NCI-H524 (cell line): ENCODE measurements at regions not wholly inside any gene's neighbourhood (a gene's known extent, or its start where the extent isn't known, plus 50 kb on each side); places are given as distances from the start of the nearest gene placed in this dataset.
A peak's percentile ranks its signal among the peaks of the same experiment; 100 is the strongest.

Experiments used
- DNase-seq, 2 experiments: peaks; one replicate each; lab custom pipeline; 2025; lab: John Stamatoyannopoulos, UW

DNA sequence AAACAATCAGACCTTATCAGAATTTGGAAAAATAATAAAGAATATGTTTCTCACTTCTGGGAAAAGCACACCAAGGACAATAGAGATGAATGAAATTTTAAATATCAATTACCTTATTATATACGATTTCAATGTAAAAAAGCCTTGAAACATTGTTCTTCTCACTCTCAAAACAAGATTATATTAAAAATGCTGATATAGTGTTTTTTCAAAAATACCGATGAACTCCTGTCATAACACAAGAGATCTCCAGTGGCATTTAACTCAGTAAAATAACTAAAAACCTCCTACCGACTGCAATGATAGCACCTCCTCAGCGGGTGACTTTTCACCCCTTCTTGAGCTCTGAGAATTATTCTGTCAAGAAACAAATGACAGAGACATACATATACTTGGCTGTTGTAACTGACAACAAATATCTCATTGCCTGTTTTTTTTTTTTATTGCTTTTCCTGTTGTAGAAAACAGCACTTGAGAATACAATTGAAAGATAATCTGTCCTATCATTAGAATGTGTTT is 1237.3 kb downstream of the C4orf33 start:
- no peak for DNase-seq

DNA sequence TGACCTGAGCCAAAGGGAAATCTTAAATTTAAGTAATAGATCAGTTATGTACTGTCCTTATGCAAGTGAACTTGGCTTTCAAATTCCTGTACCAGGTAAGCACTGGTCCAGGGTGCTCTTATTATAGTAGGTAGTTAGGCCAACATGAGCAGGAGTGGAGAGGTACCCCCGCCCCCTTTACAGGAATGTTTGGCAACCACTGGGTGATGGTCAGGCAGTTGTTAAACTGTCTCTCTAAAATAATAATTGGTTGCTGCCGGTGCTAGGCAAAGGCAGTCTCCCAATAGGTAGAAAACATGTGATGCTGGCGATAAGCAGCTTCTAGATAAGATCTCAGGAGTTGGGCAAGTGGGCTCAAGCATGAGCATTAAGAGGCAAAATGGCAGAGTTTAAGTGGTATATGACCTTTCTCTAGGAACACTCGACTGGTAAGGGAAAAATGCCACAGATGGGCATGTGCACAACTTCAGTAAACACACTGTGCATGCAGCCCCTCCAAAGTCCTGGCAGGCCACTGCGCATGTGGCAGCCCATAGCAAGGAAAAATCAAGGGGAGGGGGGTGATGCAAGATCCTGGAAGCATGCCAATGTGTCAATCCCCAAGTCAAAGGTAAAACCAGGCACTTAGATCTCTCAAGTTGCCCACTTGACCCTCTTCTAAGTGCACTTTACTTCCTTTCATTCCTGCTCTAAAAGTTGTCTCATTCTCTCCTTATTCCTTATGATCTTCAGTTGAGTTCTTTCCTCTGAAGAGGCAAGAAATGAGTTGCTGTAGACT is 1239.7 kb downstream of the C4orf33 start:
- no peak for DNase-seq

DNA sequence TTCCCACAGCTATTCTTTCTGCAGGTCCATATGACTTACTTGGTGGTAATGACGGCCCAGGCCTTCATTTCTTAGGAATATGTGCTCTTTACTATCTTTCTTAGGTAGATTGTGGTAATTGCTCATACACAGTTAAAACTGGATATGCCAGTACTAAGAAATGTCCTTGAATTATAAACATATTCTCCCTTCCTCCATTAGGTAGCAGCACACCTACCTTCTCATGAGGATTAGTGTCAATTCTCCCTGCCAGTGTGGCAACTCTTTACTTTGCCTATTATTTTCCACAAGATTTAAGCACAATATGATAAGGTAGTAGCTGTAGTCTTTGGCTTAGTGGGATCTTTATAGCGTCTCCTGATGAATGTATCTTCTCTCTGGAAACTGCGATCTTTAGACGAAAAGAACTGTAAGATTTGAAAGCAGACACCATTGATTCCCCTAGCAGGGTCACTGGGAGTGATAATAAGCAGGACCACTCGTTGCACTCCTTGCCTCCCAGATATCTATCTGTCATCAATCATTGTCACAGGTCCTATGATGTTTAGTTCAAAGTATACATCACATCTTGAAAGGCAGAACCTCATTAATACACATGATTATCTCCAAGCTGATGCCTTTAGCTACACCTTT is 1240.7 kb downstream of the C4orf33 start:
- DNase-seq, result peak in 1 of 2 experiments; percentile 13

DNA sequence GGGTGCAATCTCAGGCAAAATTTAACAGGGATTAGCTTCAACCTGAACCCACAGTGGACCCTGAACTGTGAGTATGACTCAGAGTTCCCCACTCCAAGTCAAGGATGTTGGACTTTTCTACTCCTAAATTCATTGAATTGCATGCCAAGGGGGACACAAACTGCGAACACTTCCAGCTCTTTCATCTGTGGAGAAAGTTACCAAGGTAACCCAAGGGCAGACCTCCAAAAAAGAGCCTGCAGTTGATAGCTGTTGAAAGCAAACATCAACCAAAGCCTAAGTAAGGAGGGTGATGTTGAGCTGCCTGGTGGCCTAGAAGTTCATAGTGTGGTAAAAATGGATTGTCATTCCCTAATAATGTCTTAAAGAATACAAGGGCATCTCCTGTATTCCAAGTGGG is 1242.9 kb downstream of the C4orf33 start:
- DNase-seq, result no peak

DNA sequence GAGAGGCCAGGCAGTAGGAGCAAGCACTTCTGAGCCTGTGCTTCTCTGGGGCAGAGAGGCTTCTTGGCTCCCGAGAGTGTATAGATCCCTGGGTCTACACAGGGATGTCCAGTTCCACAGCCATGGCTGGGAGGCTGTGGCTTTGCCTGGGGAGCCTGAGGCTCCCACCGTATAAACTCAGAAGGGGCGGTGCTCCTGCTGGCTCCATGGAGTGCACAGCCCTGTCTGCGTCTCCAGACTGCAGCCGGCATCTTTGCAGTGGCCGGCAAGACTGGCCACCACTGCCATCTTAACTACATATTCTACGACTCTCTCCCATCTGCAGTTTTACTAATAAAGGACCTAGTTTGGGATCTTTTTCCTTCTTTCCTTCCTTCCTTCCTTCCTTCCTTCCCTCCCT is 1253.8 kb downstream of the C4orf33 start:
- DNase-seq, result no peak

DNA sequence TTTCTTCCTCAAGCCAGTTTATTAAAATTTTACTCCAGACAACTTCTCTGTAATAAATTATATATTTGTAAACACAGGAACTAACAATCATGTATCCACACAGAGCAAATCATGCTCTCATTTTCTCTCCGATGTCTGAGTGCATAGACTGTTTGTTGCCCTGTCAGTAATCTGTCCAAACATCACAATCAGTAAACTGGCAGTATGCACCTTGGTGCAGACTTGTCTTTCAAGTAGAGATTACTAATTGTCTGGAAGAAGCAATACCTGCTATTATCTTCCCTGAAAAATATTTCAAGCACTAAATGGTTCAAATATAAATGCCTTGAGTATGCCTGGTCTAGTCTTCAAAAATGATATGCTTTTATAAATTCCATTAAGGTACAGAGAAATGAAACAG is 1260.9 kb downstream of the C4orf33 start:
- no peak for DNase-seq

DNA sequence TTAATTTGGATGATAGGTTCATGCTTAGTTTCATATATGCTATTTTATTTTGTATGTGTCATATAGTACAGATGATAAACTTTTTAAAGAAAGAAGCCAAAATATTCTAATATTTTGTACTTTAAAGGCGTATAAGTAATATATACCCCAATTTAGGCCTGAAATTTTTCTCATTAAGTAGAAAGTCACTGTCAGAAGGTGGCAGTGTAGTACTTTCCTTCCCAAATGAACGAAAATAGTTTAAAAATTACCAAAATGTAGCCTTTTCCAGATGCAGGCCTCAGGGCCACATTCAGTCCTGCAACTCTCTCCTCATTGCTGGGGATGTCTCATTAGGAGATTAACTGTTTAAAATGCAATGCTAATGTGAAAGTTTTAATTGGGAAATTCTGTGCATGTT is 1263.6 kb downstream of the C4orf33 start:
- no peak for DNase-seq

DNA sequence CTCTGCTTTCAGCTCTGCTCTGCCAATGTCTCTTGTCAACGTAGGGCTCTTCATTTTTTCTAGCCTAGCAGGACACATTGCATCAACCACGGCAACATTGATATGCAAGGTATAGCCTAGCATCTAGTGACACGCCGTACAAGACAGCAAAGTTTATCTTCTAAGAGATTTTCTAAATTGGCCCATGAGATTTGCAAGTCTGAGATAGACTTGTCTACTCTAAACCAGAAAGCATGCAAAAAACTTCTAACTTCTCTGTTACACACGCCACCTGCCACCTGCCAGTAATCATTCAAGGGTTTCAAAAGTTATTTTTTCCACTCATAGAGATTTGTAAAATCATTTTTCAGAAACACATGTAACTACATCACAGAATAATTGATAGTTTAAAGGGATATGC is 1265.7 kb downstream of the C4orf33 start:
- no peak for DNase-seq

DNA sequence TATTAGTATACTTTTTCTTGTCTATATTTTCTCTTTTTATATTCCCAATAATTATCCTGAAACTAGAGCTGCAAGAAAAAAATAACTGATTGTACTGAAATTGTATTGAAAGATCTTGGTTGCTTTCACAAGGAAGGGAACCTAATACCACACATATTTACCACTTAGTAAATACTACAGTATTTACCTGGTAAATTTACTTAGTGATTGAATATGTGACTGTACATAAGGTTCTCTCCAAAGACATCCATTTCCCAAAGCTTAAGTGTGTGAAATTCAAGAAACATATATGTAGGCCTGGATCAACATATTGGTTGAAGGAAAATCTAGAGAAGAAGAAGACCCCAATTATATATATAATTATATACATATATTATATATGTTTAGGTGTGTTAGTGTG is 1272.7 kb downstream of the C4orf33 start:
- DNase-seq, result no peak

DNA sequence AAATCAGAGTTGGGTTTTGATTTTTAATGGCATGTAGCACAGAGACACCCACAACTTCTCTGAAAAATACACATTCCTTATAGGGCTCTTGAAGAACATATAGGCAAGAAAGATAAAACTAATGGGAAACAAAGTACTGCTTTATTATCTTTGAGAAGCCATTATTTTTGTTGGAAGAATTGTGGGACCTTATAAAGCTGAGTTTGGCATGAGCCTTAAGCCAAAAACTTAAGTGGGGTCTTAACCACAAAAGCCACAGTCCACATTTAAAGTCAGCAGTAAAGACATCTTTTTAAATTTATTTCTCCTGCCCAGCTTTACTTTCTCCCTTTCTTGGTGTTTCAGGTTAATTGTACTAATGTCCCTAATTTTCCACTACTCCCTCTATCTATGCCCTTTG is 1297.3 kb downstream of the C4orf33 start:
- no peak for DNase-seq

DNA sequence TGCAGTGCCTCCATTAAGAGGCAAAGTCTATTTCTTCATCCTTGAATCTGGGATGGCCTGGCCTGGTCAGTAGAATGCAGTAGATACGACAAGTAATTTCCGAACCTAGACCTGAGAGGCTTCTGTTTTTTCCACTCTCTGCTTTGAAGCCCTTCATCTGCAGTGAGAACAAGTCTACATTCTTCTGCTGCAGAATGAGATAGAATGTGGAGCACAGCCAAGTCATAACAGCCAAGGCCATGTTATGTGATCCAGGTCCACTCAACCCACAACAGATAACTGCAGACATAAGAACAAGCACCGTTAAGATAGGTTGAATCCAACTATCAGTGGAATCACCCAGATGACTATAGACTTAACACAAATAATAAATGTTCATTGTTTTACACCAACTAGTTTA is 1297.7 kb downstream of the C4orf33 start:
- DNase-seq, result no peak

DNA sequence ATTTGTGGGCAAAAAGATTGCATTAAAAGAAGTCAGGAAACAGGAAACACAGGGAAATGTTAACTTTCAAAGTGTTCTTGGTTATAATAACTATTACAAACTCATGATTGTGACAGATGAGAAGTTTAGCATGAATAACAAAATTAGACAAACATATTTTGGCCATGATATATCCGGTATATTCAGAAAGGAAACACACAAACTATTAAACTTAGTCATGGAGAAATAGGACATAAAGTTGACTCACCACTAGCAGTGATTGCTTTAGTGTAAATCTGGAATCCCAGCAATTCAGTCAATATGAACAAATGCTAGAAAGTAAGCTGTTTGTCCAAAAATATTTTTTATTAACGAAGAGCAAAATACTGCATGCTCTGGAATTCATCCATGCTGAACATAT is 1299.9 kb downstream of the C4orf33 start:
- no peak for DNase-seq

DNA sequence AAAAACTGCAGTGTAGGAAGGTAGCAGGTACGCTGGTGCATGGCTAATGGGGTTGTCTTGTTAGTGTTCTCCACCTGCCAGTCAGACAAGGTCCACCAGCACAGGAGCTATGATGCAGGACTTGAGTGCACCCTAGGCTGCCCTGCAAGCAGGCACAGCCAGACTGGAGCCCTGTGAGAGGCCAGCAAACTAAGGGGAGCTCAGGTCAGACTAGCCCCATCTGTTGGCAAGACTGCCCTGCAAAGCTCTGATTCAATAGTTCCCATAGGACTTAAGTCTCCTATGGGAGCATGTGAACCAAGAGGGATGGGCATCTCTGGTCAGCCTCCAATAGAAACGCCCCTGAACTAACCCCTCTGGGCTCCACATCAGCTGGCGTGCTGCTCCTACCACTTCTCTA is 1307.3 kb downstream of the C4orf33 start:
- DNase-seq, result no peak

DNA sequence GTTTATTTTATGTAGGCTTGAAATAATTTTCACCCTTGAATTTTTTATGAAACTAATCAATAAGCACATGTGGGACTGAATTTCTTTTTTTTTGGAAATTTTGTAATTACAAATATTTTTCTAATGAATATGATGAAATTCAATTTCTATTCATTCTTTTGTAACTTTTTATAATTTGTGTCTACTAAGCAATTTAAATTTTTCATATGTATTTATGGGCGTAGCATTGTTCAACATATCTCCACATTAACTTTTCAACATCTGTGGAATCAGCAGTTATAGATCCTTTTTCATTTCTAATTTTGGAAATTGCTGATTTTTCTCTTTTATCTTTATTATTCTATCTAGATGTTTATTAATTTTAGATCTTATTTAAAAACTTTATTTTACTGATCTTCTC is 1320.3 kb downstream of the C4orf33 start:
- no peak for DNase-seq

DNA sequence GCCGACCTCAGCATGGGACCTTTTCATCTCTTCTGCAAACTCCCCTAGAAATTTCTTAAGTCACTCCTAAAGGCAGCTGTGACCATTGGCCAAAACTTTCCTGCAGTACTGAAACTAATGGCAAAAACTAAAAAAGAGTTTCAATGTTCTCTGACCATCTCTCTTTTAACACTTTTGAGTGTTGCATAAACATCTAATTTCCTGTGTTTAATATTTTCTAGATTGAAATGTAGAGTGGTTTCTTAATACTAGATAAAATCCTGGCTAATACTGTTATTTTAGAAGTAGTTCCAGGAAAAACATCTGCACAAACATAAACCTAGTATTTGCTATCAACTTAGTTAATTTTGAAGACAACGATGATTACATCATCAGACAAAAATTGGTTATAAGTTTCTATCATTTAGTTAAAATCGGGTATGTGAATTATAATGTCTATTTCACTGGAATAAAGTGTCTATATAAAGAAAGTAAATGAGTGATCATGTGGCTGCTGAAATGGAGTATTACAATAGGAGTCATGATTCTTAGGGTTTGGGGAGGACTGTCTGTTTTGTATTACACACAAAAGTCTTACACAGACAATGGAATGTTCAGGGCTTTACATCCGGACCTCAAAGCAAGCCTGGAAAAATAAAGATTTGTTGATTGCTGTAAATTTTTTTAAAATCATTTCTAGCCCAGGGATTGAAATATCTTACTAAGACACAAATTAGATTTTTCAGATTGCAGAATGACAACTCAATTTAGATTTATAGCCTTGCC is 1323.4 kb downstream of the C4orf33 start:
- no peak for DNase-seq

DNA sequence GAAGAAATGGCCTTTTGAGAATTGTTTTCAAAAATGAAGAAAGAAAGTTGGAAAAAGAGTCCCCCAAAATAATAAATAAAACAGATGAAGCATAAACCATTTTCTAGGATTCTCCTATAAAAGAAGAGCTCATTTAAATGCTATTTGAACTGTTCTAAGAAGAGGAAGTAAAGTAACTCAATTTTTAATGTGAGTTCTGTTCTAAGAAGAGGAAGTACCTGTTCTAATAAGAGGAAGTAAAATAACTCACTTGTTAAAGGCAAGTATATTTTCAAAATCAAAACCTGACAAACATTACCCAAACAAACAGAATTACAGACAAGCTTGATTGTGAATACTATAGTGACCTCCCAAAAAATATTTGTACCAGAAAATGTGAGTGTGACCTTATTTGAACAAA is 1326.3 kb downstream of the C4orf33 start:
- no peak for DNase-seq

DNA sequence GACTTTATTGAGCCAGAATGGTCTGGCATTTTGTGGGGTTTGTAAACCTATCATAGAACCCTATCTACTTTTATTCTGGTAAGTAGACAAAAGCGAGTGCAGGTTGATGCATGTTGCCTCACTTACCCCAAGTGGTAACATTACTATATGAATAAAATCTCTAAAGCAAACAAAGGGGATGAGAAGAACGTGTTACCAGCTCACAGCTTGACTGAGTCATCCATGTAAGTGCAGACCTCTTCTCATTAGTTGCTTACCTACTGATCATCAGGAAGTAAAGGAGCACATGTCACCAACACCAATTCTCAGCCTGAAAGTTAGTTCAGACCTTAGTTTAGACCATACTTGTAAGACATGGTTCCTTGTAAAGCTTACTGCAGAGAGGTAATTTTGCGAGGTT is 1328.3 kb downstream of the C4orf33 start:
- DNase-seq, result no peak

DNA sequence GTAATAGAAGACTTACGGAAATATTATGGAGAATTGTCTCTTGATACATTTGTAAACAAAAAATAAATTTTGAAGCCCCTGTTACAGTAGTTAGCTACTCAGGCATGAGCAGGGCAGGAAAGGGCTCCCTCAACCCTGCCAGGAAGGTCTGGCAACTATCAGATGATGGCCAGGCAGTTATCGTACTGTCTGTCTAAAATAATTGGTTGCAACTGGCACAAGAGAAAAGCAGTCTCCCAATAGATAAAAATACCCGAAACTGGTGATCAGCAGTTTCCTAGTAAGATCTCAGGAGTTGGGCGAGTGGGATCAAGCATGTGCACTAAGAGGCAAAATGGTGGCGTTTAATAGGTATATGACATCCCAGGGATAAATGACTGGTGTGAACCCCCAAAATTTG is 1336.3 kb downstream of the C4orf33 start:
- no peak for DNase-seq

DNA sequence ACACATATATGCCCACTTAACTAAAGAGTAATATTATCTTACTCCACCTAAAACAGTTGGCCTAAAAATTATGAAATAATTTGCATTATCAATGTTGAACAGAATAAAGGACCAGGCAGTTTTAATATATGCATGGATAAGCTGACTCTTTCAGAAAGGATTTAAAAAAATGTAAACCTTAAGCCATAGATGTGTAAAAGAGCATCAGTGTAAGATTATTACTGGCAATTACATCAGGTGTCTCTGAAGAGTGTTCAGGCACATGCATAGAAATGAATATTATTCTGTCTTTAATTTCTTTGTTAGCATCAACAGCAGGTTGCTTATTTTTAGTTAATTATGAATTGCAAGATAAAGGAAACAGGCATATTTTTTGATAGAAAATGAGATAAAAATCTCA is 1353.8 kb downstream of the C4orf33 start:
- no peak for DNase-seq

DNA sequence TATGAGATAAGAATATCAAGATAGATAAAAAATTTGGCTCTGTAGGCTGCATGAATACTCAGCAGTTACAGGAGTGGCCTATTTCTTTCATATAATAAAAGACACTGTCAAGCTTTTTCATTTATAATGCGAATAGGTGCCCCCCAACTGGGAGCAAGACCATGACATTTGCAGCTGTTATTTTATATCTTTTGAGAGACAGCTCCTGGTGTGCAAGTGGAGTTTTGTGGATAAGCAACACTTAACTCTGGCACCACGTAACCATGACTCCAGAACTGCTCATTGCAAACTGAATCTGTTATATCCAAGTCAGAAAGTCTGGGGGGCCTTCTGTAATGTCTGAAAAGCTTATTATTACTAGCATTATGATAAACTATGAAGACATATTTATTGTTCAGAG is 1372.4 kb downstream of the C4orf33 start:
- DNase-seq, result no peak

DNA sequence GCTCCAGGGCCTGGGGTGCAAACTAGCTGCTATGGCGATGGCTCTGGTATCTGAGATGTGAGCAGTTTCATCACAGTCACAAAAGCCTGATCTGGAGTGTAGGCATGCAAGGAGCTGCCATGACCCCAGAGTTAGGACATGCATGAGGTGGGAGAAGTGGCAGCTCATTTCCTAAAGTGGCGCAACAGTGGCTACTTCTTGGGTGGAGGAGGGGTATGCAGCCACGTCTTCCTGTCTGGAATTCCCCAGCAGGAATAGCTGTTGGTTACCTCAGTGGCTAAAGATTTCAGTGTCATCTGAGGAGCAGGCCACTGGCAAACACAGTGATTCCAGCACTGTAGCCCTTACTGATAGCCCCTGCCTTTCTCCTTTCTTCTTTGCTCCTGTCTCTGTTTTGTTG is 1382.5 kb downstream of the C4orf33 start:
- DNase-seq, result no peak

DNA sequence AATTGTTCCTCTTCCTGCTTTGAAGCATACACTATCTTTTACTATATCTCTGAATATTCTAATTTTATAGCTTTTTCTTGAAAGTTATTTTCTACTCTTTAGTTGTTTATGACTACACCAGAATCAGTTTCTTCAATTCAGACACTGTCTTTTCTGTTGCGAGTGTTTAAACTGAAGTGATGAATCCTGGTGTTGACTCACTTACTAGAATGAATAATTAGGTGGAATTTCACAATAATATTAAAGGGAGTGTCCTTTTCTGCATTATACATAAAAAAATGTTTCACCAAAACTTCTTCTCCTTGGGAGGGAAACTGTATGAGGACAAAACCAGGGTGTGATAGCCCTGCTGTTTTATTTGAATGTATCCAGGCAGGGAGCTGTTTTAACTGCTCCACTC is 1383.1 kb downstream of the C4orf33 start:
- DNase-seq, result no peak

DNA sequence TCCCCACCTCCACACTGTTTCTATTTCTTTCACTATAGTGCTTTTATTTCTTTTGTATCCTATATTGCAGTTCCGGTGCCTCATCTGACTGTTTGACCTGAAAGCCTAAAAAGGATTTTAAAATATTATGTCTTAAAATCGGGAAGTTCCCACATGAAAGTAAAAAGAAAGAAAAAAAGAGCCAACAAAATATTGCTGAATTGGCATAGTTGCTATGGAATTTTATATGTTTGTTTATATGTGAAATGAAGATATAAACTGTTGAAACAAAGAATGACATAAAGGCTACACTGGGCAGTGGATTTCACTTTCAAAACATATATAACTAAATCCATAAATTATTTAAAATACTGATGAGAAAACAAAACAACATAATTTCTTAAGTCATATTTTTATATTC is 1383.7 kb downstream of the C4orf33 start:
- DNase-seq, result no peak
